ENCODE measurements at regions not wholly inside any gene's neighbourhood (a gene's known extent, or its start where the extent isn't known, plus 50 kb on each side); places are given as distances from the start of the nearest gene placed in this dataset.
"Not testable (repeated sequence)": the region's sequence is repeated elsewhere in the genome, so short reads cannot be mapped to it uniquely, and the experiment has no call there.

DNA sequence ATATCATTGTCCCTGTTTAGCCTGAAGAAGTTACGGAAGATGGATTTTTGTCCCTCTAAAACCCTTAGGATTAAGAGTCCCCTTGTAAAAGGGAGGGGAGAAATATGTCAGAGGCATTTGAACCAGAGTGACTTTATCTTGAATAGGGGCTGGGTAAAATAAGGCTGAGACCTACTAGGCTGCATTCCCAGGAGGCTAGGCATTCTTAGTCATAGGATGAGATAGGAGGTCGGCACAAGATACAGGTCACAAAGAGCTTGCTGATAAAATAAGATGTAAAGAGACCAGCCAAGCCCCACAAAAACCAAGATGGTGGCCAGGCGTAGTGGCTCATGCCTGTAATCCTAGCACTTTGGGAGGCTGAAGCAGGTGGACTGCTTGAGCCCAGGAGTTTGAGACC lies 60.0 kb upstream of the ARID1A start:
- H2BK12ac ChIP-seq (ENCODE audit: low read depth, low read length); H3K79me1 ChIP-seq (ENCODE audit: low read depth, low read length); H3K4me3 ChIP-seq (ENCODE audit: extremely low read depth in 1 of 4, insufficient read depth in 2 of 4, low read depth in 3 of 4, low read length in 4 of 4); H3K4me1 ChIP-seq (replicated peaks in 1 of 4; ENCODE audit: control insufficient read depth in 3 of 4, insufficient read depth in 4 of 4, low read length in 3 of 4); H3K23me2 ChIP-seq (ENCODE audit: low read depth, low read length); H3K36me3 ChIP-seq (ENCODE audit: control insufficient read depth in 2 of 4, insufficient read depth in 4 of 4, low read length in 3 of 4); H2AK5ac ChIP-seq (ENCODE audit: low read depth, low read length); H4K20me1 ChIP-seq (replicated peaks in 1 of 2; ENCODE audit: control insufficient read depth in 1 of 2, insufficient read depth in 2 of 2, low read length in 2 of 2); H3K18ac ChIP-seq (ENCODE audit: extremely low read depth, low read length); H3K9ac ChIP-seq (replicated peaks in 1 of 4; ENCODE audit: extremely low read depth in 1 of 4, low read depth in 3 of 4, low read length in 3 of 4); H3K23ac ChIP-seq (ENCODE audit: insufficient read length); H2AFZ ChIP-seq (ENCODE audit: low read length); H3K14ac ChIP-seq (ENCODE audit: insufficient read length); H3K27me3 ChIP-seq (replicated peaks in 1 of 4; ENCODE audit: control insufficient read depth in 3 of 4, extremely low read depth in 1 of 4, insufficient read depth in 3 of 4, low read length in 3 of 4); H3K79me2 ChIP-seq (ENCODE audit: control insufficient read depth in 1 of 2, insufficient read depth in 2 of 2, low read length in 2 of 2); H2BK20ac ChIP-seq (ENCODE audit: low read length); H4K8ac ChIP-seq (ENCODE audit: extremely low read depth, insufficient read depth, low read length); H4K5ac ChIP-seq (ENCODE audit: insufficient read length, low read depth, low read length); H2BK5ac ChIP-seq (ENCODE audit: low read depth, low read length); H3K4me2 ChIP-seq (ENCODE audit: insufficient read depth in 1 of 2, low read depth in 2 of 2, low read length in 2 of 2); H4K91ac ChIP-seq (replicated peaks; ENCODE audit: insufficient read length, low read length); H3K27ac ChIP-seq (ENCODE audit: low read depth, low read length); DNase-seq (ENCODE audit: low read depth in 1 of 2, low spot score in 2 of 2); POLR2A ChIA-PET (ENCODE audit: partially characterized antibody); H3K9me3 ChIP-seq (ENCODE audit: insufficient read depth in 2 of 2, low read depth in 1 of 2, low read length in 1 of 2); H2BK15ac ChIP-seq (ENCODE audit: low read length); H3K4ac ChIP-seq (replicated peaks; ENCODE audit: insufficient read length, low read depth, low read length); FAIRE-seq; H2BK120ac ChIP-seq (replicated peaks; ENCODE audit: low read depth, low read length); H3K56ac ChIP-seq (replicated peaks; ENCODE audit: insufficient read length, low read depth, low read length): not testable (repeated sequence)
- WGBS, 2 experiments (ENCODE audit: extremely low coverage in 1 of 2, insufficient coverage in 1 of 2, insufficient read length in 1 of 2, insufficient replicate concordance in 2 of 2, low coverage in 1 of 2, low lambda C conversion rate in 2 of 2, missing lambda C conversion rate in 1 of 2), result 89% methylated on average over 3 of the region's 3 CpGs; no CpG with 5 or more reads in 1 of the 2 experiments
- CTCF ChIA-PET (ENCODE audit: partially characterized antibody), result interaction anchor here (0.7 to 1.3 kb wide), 3 partner anchors 9 to 42 kb away, joined by 3 to 4 read pairs (median 3); no protein-coding TSS in a partner anchor

All from H1 (cell line).